SK-N-SH treated with all-trans-retinoic acid at 6 μM for 48 hours (cell line): ENCODE measurements at regions not wholly inside any gene's neighbourhood (a gene's known extent, or its start where the extent isn't known, plus 50 kb on each side); places are given as distances from the start of the nearest gene placed in this dataset.

Source experiments
- ATAC-seq: fragments of 200-7000 bp; cut with Tn5 transposase; 3 replicates; pipeline ENCODE4 v1.9.1; 2020; ENCODE audit warnings: mild to moderate bottlenecking, moderate library complexity
- ARNTL ChIP-seq: fragments of 450-650 bp; formaldehyde crosslinking; IDR thresholded peaks from 2 replicates; pipeline ENCODE4 v1.5.0; 2020; ENCODE audit warnings: low read depth, mild to moderate bottlenecking, moderate library complexity, borderline replicate concordance
- BACH2 ChIP-seq: fragments of 250-450 bp; sonication (Bioruptor Pico); IDR thresholded peaks from 2 replicates; pipeline ENCODE4 v1.9.0; 2021; ENCODE audit warnings: mild to moderate bottlenecking, borderline replicate concordance
- CREB5 ChIP-seq: fragments of 250-450 bp; sonication (Bioruptor Pico); IDR thresholded peaks from 2 replicates; pipeline ENCODE4 v1.5.1; 2020; ENCODE audit warnings: low read depth, mild to moderate bottlenecking, moderate library complexity
- CSDC2 ChIP-seq: fragments of 250-450 bp; sonication (Bioruptor Pico); IDR thresholded peaks from 2 replicates; pipeline ENCODE4 v1.5.0; 2020; ENCODE audit warnings: mild to moderate bottlenecking, moderate library complexity
- CSRNP3 ChIP-seq: fragments of 250-450 bp; sonication (Bioruptor Pico); IDR thresholded peaks from 2 replicates; pipeline ENCODE4 v1.5.1; 2021; ENCODE audit warnings: mild to moderate bottlenecking, moderate library complexity
- ISL1 ChIP-seq: fragments of 250-450 bp; sonication (Bioruptor Pico); IDR thresholded peaks from 2 replicates; pipeline ENCODE4 v2.1.2; 2022; ENCODE audit warnings: mild to moderate bottlenecking, moderate library complexity
- PATZ1 ChIP-seq: fragments of 250-450 bp; sonication (Bioruptor Pico); IDR thresholded peaks from 2 replicates; pipeline ENCODE4 v1.8.0; 2020; ENCODE audit warnings: mild to moderate bottlenecking, moderate library complexity, borderline replicate concordance
- POU6F1 ChIP-seq: fragments of 250-450 bp; sonication (Bioruptor Pico); IDR thresholded peaks from 2 replicates; pipeline ENCODE4 v1.8.0; 2021; ENCODE audit warnings: low read depth, mild to moderate bottlenecking, moderate library complexity, borderline replicate concordance
- PPARA ChIP-seq: fragments of 250-450 bp; sonication (Bioruptor Pico); IDR thresholded peaks from 2 replicates; pipeline ENCODE4 v1.5.0; 2020; ENCODE audit warnings: mild to moderate bottlenecking, borderline replicate concordance
- RARB ChIP-seq: fragments of 250-450 bp; sonication (Bioruptor Pico); IDR thresholded peaks from 2 replicates; pipeline ENCODE4 v1.8.0; 2021; ENCODE audit warnings: mild to moderate bottlenecking, moderate library complexity
- SNAI2 ChIP-seq: fragments of 250-450 bp; sonication (Bioruptor Pico); IDR thresholded peaks from 2 replicates; pipeline ENCODE4 v1.5.0; 2020; ENCODE audit warnings: mild to moderate bottlenecking, moderate library complexity
- TOX ChIP-seq: fragments of 250-450 bp; sonication (Bioruptor Pico); IDR thresholded peaks from 2 replicates; pipeline ENCODE4 v1.8.0; 2021; ENCODE audit warnings: mild to moderate bottlenecking, moderate library complexity, borderline replicate concordance
- TSHZ2 ChIP-seq: fragments of 250-450 bp; sonication (Bioruptor Pico); IDR thresholded peaks from 2 replicates; pipeline ENCODE4 v1.5.0; 2020; ENCODE audit warnings: mild to moderate bottlenecking, moderate library complexity
- ZC3H10 ChIP-seq: fragments of 250-450 bp; sonication (Bioruptor Pico); IDR thresholded peaks from 2 replicates; pipeline ENCODE4 v1.5.1; 2021; ENCODE audit warnings: mild to moderate bottlenecking, moderate library complexity
- ZFP3 ChIP-seq: fragments of 250-450 bp; sonication (Bioruptor Pico); IDR thresholded peaks from 2 replicates; pipeline ENCODE4 v1.5.0; 2020; ENCODE audit warnings: mild to moderate bottlenecking, moderate library complexity
- ZFP30 ChIP-seq: fragments of 450-650 bp; formaldehyde crosslinking; IDR thresholded peaks from 2 replicates; pipeline ENCODE4 v1.5.0; 2022; ENCODE audit warnings: mild to moderate bottlenecking, moderate library complexity
- ZNF565 ChIP-seq: fragments of 450-650 bp; formaldehyde crosslinking; conservative IDR thresholded peaks from 2 replicates; pipeline ENCODE4 v1.5.0; 2020; ENCODE audit warnings: low read depth, mild to moderate bottlenecking, moderate library complexity
- ZNF70 ChIP-seq: fragments of 450-650 bp; formaldehyde crosslinking; IDR thresholded peaks from 2 replicates; pipeline ENCODE4 v1.5.0; 2020; ENCODE audit warnings: mild to moderate bottlenecking, moderate library complexity
- ZNF8 ChIP-seq: fragments of 450-650 bp; formaldehyde crosslinking; IDR thresholded peaks from 2 replicates; pipeline ENCODE4 v1.5.0; 2020; ENCODE audit warnings: mild to moderate bottlenecking, moderate library complexity

GRCh38 chr1:67894981-67895735, 61.9 kb upstream of the GNG12 start:
- no peak for ATAC-seq
- TF ChIP-seq SNAI2 (CRISPR knock-in tag) (no peak), CSRNP3 (CRISPR knock-in tag) (no peak), TOX (CRISPR knock-in tag) (no peak), ZC3H10 (CRISPR knock-in tag) (no peak), ZNF565 (CRISPR knock-in tag) (no peak), ISL1 (CRISPR knock-in tag) (no peak), PPARA (CRISPR knock-in tag) (no peak), RARB (CRISPR knock-in tag) (no peak), ARNTL (CRISPR knock-in tag) (no peak), ZNF8 (CRISPR knock-in tag) (no peak), CSDC2 (no peak), TSHZ2 (no peak), POU6F1 (no peak), ZFP3 (CRISPR knock-in tag) (no peak), PATZ1 (no peak), CREB5 (CRISPR knock-in tag) (no peak), ZFP30 (CRISPR knock-in tag) (no peak)

- no peak for ATAC-seq
- no peak for TF ChIP-seq PPARA (CRISPR knock-in tag)
- no peak for TF ChIP-seq BACH2 (CRISPR knock-in tag)
- no peak for TF ChIP-seq CSRNP3 (CRISPR knock-in tag)
- TF ChIP-seq ZNF8 (CRISPR knock-in tag), result no peak
- no peak for TF ChIP-seq ZFP3 (CRISPR knock-in tag)
- no peak for TF ChIP-seq ZNF70 (CRISPR knock-in tag)
- TF ChIP-seq ZC3H10 (CRISPR knock-in tag), result no peak
- no peak for TF ChIP-seq ARNTL (CRISPR knock-in tag)
- TF ChIP-seq CSDC2, result no peak
- no peak for TF ChIP-seq RARB (CRISPR knock-in tag)
- TF ChIP-seq TSHZ2, result no peak
Measured at GRCh38 chr1:67893126-67893495, 59.8 kb upstream of the GNG12 start.
